ENCODE measurements at regions not wholly inside any gene's neighbourhood (a gene's known extent, or its start where the extent isn't known, plus 50 kb on each side); places are given as distances from the start of the nearest gene placed in this dataset.
"Not testable (repeated sequence)": the region's sequence is repeated elsewhere in the genome, so short reads cannot be mapped to it uniquely, and the experiment has no call there.

- Histone ChIP-seq H3K9ac (ENCODE audit: insufficient read depth, low read depth, low read length) (no peak overlapping the region), H3K79me2 (ENCODE audit: insufficient read depth, low read length) (no peaks in the 10 kb centered on the region), H3K4me3 (replicated peaks in 1 of 3; ENCODE audit: insufficient read depth in 1 of 3, low read depth in 2 of 3, low read length in 3 of 3) (no peak overlapping the region), H3K27me3 (ENCODE audit: control insufficient read depth in 1 of 2, insufficient read depth in 2 of 2, low read length in 2 of 2) (no peaks in the 10 kb centered on the region), H3K9me3 (ENCODE audit: low read length) (peaks cover 8% of the 10 kb centered on the region), H4K20me1 (ENCODE audit: insufficient read depth, low read length) (no peaks in the 10 kb centered on the region), H3K4me2 (ENCODE audit: low read depth, low read length) (no peak overlapping the region), H2AFZ (ENCODE audit: low read length) (no peak overlapping the region), H3K4me1 (ENCODE audit: insufficient read depth, low read length) (no peaks in the 10 kb centered on the region), H3K27ac (ENCODE audit: extremely low read length, insufficient read depth, low read length) (no peak overlapping the region), H3K36me3 (replicated peaks in 1 of 2; ENCODE audit: control insufficient read depth in 1 of 2, insufficient read depth in 2 of 2, low read length in 2 of 2) (no peaks in the 10 kb centered on the region)
- FAIRE-seq (no peak), DNase-seq (ENCODE audit: low spot score) (no peak), ATAC-seq (no peak)
- no CpG with 5 or more reads among the region's 1 CpG for WGBS (ENCODE audit: low lambda C conversion rate)
- BruUV-seq (replicated peaks), result no TSS peak
- ChIA-PET CTCF (ENCODE audit: low intra/inter-chr PET ratio, low total read pairs) (no interaction called here), POLR2A (no interaction called here)
- in situ Hi-C loops (cut with HindIII; ENCODE audit: extremely low pct_ligation_motif_present, low pct_unique_long_range_greater_than_20kb) (no loop called here), intact Hi-C loops (cut with micrococcal nuclease; ENCODE audit: unreplicated experiment) (no loop called here)
- no peak for TF ChIP-seq U2AF1 (optimal IDR thresholded peaks at IDR 0.05; ENCODE audit: low read depth, low read length)
Observed at GRCh38 chr6:78259935-78260334, 607.1 kb downstream of the MEI4 start.

GRCh38 chr6:78260427-78260826 is 606.9 kb upstream of the IRAK1BP1 start:
- H4K20me1 ChIP-seq (ENCODE audit: insufficient read depth, low read length); H3K27me3 ChIP-seq (ENCODE audit: control insufficient read depth in 1 of 2, insufficient read depth in 2 of 2, low read length in 2 of 2); H3K27ac ChIP-seq (ENCODE audit: extremely low read length, insufficient read depth, low read length); DNase-seq (ENCODE audit: low spot score); ATAC-seq; H3K79me2 ChIP-seq (ENCODE audit: insufficient read depth, low read length); H3K4me2 ChIP-seq (ENCODE audit: low read depth, low read length); BruUV-seq (replicated peaks); POLR2A ChIA-PET; H3K4me1 ChIP-seq (ENCODE audit: insufficient read depth, low read length); H2AFZ ChIP-seq (ENCODE audit: low read length); H3K9ac ChIP-seq (ENCODE audit: insufficient read depth, low read depth, low read length); H3K4me3 ChIP-seq (replicated peaks in 1 of 3; ENCODE audit: insufficient read depth in 1 of 3, low read depth in 2 of 3, low read length in 3 of 3); FAIRE-seq; in situ Hi-C loops (cut with HindIII; ENCODE audit: extremely low pct_ligation_motif_present, low pct_unique_long_range_greater_than_20kb); H3K36me3 ChIP-seq (replicated peaks in 1 of 2; ENCODE audit: control insufficient read depth in 1 of 2, insufficient read depth in 2 of 2, low read length in 2 of 2); H3K9me3 ChIP-seq (ENCODE audit: low read length); intact Hi-C loops (cut with micrococcal nuclease; ENCODE audit: unreplicated experiment); CTCF ChIA-PET (ENCODE audit: low intra/inter-chr PET ratio, low total read pairs): not testable (repeated sequence)
- no CpG with 5 or more reads among the region's 3 CpGs for WGBS (ENCODE audit: low lambda C conversion rate)
